ENCODE measurements at regions not wholly inside any gene's neighbourhood (a gene's known extent, or its start where the extent isn't known, plus 50 kb on each side); places are given as distances from the start of the nearest gene placed in this dataset.

- no peak for DNase-seq
These were observed 481.0 kb upstream of the SEMA3A start for GRCh38 chr7:84675633-84676034.

DNA sequence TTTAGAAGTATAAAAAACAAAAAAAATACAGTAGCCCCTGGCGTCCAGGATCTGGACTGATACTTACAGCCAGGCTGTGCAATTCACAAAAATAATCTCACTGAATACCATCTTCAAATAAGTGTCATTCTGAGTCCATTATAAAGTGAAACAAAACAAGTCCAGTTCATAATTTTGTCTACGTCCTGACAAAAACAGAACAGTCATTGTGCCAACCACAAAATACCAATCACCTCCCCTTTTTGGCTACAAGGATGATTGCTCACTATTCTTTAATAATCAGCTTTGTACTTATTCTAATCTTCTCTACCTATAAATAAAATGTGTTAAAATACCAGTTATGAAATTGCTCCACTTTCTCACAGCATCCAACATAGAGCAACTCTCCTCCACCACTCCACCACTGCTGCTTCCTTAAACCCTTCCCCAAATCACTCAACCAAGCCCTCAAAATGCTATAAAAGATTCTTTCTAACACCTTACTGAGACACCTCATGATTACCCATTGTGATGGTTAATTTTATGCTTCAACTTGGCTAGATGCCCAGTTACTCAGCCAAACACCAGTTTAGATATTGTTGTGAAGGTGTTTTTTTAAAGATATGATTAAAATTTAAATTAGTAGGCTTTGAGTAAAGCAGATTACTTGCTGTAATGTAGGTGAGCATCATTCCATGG, 479.8 kb upstream of the SEMA3A start:
- DNase-seq, result no peak

GRCh38 chr7:84669177-84669732, 474.7 kb upstream of the SEMA3A start:
- no peak for DNase-seq

- no peak for DNase-seq
These were observed 473.5 kb upstream of the SEMA3A start for GRCh38 chr7:84668116-84668515.

- DNase-seq, result no peak
These were observed 472.1 kb upstream of the SEMA3A start for GRCh38 chr7:84666651-84667050.

DNA sequence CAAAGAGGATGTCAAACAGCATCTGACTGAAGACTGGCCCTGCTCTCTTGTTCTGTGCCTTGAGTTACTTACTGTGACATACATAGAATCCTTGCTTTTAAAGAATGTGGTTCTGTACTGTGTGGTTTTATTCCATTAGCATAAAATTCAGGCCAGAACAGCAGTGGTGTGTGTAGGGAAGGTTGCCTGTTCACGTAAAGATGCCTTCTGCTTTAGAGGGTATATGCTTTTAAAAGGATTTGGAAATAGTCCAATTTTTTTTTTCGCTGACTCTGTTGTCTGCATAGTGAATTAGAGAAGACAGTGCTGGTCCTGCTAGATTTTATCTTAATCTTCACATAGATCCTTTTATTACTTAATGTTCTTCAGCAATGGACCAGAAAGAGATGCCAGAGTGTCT, 470.8 kb upstream of the SEMA3A start:
- no peak for DNase-seq

GRCh38 chr7:84664626-84665025, 470.0 kb upstream of the SEMA3A start:
- no peak for DNase-seq

- no peak for DNase-seq
These were observed 468.6 kb upstream of the SEMA3A start for GRCh38 chr7:84663224-84663623.

GRCh38 chr7:84658286-84658685, 463.7 kb upstream of the SEMA3A start:
- no peak for DNase-seq

DNA sequence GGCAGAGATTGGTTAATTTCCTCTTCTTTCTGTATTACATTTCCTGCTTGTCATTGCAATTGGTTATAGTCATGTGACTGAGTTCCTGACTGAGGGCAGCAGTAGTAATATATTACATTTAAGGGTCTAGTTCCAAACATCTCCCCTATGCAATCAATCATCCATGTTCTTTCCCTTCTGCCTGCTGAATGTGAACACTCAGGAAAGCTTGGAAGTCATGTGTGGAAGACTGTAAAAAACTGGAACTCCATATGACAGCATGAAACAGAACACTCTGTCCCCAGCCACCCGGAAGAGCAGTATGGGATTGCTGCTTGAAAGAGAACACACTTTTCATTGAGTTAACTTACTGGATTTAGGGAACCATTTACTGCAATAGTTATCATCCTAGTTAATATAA, 459.7 kb upstream of the SEMA3A start:
- DNase-seq, result no peak

DNA sequence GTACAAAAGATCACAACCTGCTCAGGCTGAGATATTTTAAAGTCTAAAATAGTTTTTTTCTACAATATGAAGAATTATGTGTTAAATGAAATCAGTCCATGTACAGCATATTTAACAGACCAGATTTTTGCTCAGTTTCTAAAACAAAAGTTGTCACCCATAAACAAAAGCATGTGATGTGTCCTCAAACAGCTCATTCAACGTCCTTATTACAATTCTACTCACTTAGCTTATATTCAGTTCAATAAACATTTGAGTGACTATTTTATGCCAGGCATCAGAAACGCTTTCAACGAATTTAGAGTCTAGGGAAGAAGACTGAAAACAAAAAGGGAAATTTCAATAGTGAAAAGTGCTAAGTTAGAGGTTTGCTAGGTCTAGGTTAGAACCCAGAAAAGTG, 457.3 kb upstream of the SEMA3A start:
- DNase-seq, result no peak

DNA sequence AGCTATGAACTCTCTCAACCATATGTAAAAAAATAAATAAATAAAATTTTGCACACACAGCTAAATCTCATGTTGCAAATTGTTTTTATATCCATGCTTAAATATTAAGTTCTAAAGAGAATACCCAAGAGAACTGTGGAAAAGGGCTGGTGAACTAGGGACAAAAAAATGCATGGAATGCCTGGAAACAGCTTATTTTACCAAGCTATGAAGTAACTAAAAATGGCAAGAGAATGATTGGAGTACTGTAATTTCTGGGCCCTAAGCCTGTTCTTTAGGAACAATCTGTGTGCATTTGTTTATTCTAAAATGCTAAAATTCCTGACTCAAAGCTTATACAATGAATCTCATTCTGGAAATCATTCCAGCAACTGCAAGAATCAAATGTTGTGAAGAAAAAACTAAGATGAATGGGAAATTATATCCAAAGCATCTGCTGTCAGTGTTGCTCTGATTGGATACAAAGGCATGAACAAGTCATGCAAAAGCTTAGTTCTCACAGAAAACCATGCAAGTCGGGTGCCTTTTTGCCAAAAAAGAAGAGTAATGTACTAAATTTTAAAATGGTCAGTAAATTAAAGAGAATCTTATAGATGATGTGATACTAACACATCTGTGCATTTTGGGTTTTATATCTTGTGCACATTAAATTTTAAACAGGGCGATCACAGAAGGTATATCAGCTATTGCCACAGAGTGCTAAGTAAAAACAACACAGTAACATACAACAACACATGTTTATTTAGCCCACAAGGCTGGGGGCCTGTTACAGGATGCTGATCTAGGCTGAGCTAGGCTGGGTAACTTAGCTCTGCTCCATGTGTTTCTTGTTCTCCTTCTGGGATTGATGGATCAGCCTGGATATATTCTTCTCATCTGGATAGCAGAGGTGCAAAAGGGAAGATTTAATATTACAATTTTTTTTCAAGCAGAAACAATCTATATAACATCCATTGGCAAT, 453.5 kb upstream of the SEMA3A start:
- DNase-seq, result no peak

DNA sequence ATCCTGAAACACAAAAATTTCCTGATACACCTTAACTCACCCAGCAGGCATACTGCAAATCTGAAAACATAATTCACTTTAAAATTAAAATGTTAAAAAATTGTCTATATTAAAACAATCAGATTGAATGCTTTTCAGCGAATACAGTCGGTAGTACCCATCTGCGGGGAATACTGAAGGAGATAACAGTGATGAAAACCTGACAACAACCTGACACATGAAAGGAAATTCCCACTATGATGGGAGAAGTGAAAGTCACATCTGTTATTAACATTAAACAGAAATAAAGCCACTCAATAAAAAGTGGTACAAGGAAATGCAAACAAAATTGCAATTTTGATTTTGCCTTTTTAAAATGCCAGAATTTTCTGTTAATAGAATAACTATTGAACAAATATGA, 448.0 kb upstream of the SEMA3A start:
- DNase-seq, result no peak

GRCh38 chr7:84640637-84641036, 446.0 kb upstream of the SEMA3A start:
- DNase-seq, result no peak

- no peak for DNase-seq
These were observed 443.7 kb upstream of the SEMA3A start for GRCh38 chr7:84638339-84638697.

GRCh38 chr7:84637568-84638338, 443.2 kb upstream of the SEMA3A start:
- peak; percentile 43 for DNase-seq

DNA sequence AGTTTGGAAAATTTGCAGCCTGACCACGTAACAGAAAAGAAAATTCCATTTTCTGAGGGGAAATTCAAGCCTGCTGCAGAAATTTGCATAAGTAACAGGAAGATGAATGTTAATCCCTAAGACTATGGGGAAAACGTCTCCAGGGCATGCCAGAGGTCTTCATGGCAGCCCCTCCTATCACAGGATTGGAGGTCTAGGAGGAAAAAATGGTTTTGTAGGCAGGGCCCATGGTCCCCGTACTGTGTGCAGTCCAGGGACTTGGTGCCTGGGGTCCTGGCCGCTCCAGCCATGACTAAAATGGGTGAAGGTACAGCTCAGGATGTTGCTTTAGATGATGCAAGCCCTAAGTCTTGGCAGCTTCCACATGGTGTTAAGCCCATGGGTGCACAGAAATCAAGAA, 437.3 kb upstream of the SEMA3A start:
- DNase-seq, result no peak

- no peak for DNase-seq
These were observed 435.2 kb upstream of the SEMA3A start for GRCh38 chr7:84629640-84630318.

- no peak for DNase-seq
These were observed 434.6 kb upstream of the SEMA3A start for GRCh38 chr7:84629216-84629615.

- no peak for DNase-seq
These were observed 432.7 kb upstream of the SEMA3A start for GRCh38 chr7:84627250-84627649.

DNA sequence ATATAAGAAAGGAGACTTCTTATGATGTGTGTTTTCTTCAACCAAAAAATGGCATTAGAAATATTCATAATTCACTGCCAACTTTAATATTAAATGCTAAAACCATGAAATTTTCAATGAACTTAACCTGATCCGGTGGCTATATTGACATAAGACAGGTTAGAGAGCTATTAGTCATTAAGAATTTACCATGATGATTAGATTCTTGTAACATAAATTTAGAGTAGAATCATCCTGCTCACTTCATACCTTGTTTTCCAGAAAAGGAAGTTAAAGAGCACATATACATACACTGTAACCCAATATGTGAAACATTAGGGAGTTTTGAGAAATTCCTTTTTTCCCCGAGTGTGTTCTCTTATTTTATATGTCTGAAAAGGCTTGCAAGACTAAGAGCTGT, 430.3 kb upstream of the SEMA3A start:
- no peak for DNase-seq

- DNase-seq, result no peak
These were observed 429.9 kb upstream of the SEMA3A start for GRCh38 chr7:84624527-84624926.

Data from renal pelvis (tissue), 1 donor.